GM18507 (cell line): ENCODE measurements at regions not wholly inside any gene's neighbourhood (a gene's known extent, or its start where the extent isn't known, plus 50 kb on each side); places are given as distances from the start of the nearest gene placed in this dataset.

ENCODE experiments used
- DNase-seq: peaks from one replicate; pipeline ENCODE4 v3.0.0; 2011; ENCODE audit warnings: low read depth; ENCODE audit not compliant: insufficient read length; ENCODE audit errors: extremely low spot score
- FAIRE-seq: peaks from 2 replicates; lab custom pipeline; 2011; peaks lifted over from hg19 to GRCh38; lab: Jason Lieb, UNC

GRCh38 chr1:106608841-106609240, 447.6 kb upstream of the PRMT6 start:
- DNase-seq (no peak), FAIRE-seq (no peak)

GRCh38 chr1:106613068-106613467, 443.4 kb upstream of the PRMT6 start:
- FAIRE-seq (no peak), DNase-seq (no peak)

- FAIRE-seq = no peak
- no peak for DNase-seq
Observed at GRCh38 chr1:106613861-106614260, 442.6 kb upstream of the PRMT6 start.

DNA sequence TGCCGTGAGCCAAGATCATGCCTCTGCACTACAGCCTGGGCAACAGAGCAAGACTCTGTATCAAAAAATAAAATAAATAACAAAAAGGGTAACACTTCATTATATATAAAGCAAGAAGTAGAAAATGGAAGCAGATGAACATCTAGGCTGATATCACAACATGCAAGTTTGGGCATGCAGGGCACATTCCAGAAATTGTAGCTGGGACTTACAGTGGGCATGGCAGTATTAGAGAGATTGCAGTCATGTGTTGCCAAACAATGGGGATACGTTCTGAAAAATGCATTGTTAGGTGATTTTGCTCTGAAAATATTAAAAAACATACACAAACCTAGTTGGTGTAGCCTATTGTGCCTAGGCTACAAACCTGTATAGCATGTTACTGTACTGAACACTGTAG, 441.0 kb upstream of the PRMT6 start:
- FAIRE-seq = no peak
- DNase-seq = no peak

GRCh38 chr1:106619080-106619826, 437.2 kb upstream of the PRMT6 start:
- no peak for DNase-seq
- no peak for FAIRE-seq

DNA sequence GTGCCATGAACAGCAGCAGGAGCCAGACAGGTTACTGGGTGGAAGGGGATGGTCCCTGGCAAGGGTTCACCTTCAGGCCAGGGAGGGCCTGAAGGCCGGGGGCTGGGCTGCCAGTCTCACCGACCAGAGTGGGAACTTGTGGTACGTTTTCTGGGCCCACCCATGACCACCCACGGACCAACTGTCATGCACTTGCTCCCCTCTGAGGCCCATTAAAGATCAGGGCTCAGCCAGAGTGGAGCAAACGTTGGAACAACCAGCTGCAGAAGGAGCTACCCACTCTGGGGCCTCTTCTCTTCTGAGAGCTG, 436.7 kb upstream of the PRMT6 start:
- no peak for DNase-seq
- FAIRE-seq = no peak

DNA sequence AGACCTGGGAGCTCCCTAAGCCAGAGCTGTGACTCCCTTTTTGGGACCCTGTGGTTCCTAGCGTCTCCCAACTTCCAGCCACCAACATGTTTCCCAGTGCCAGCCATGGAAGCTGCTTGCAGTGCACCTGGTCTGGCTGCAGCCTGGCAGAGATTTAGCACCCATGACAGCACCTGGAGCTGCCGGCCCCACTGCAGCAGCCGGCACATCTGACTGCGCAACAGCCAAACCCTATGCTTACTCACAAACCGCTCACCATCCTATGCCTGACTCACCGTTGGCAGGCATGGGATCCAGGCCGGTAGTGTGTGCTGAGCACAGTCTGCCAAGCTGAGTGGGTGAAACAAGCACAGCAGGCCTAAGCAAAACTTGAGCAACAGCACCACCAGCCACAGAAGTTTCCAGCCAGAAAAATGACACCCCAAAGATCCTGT, 435.9 kb upstream of the PRMT6 start:
- FAIRE-seq = no peak
- no peak for DNase-seq

- DNase-seq = no peak
- no peak for FAIRE-seq
Observed at GRCh38 chr1:106621853-106622252, 434.6 kb upstream of the PRMT6 start.

- DNase-seq (no peak), FAIRE-seq (no peak)
Observed at GRCh38 chr1:106637566-106637965, 418.9 kb upstream of the PRMT6 start.

GRCh38 chr1:106646261-106646784, 410.2 kb upstream of the PRMT6 start:
- FAIRE-seq (no peak), DNase-seq (no peak)

DNA sequence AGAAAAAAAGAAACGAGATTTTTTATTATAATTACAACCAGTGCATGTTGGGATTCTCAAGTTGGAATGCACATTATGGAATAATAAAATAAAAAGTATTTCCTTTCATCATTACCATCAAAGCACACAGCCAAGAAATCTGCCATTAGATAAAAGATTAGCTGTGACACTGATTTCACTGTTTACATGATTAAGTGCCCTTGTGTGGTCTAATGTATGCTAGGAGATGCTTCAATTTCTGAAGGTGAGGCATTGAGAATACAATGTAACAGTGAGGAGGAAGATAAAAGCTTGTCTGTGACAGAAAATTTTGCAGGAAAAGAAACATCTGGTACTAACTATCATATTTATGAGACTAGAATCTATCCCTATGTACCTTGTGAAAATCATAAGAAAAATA, 409.7 kb upstream of the PRMT6 start:
- no peak for DNase-seq
- no peak for FAIRE-seq

- DNase-seq = no peak
- FAIRE-seq = no peak
Observed at GRCh38 chr1:106651028-106651762, 405.3 kb upstream of the PRMT6 start.

DNA sequence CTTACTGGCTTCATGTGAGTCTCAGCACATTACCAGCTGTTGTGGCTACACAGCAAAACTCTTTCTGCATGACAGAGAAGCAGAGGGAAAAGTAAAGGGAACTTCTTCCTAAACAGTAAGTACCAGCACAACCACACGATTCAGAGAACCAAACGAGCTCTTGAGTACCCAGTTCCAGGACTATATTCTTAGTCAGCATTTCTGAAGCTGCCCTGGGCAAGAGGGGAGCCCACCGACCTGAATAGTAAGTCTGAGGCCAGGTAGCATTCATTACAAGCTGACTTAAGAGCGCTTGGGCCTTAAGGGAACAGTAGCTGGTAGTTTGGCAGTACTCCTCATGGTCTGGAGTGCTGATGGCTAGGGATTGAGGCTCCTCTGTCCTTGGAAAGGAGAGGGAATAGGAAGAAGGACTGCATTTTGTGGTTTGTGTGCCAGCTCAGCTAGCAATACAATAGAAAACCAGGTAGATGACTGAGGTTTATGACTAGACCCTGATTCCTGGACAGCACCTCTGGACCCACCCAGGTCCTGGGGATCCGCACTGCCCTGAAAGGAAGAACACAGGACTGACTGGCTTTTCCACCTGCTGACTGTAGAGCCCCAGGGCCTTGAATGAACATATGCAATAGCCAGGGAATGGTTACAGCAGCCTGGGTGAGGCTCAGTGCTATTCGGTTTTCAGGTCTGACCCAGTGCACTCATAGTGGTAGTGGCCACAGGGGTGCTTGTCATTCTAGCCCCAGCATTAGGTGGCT, 396.8 kb upstream of the PRMT6 start:
- no peak for DNase-seq
- FAIRE-seq = no peak

DNA sequence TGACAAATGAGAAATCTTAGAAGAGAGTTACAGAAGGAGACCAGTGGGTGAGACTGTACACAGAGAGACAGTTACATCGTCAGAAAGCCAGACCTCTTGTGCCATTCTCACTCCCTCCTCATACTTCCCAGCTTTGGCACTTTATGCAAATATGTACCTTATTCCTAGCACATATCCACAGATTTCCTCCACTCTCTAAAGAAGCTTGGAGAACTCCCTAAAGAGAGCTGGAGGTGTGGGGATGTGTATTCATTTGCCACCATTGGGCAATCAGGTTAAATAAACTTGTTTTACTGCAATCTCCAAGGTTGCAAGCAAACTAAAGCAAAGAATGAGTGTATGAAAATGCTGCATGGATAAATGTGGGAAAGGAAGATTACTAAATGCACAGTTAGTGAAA, 380.9 kb upstream of the PRMT6 start:
- FAIRE-seq (no peak), DNase-seq (no peak)

- FAIRE-seq (no peak), DNase-seq (no peak)
Observed at GRCh38 chr1:106676021-106676420, 380.5 kb upstream of the PRMT6 start.

DNA sequence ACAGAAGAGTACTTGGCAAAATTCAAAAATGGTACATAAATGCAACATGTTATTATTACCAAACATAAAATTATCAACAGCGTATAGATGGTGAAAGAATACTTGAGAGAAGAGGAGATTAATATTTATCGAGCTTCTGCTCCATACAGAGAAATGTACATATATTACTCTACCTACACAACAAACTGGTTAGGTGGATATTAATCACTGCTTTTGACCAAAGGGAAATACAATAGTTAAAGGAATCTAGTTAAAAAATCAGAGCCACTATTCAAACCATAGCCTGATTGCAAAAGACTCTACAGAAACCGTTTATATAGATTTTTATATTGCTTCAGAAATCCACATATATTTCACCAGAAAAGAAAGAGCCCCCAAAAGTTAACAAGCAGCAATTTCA, 379.3 kb upstream of the PRMT6 start:
- no peak for DNase-seq
- FAIRE-seq = no peak

- DNase-seq (no peak), FAIRE-seq (no peak)
Observed at GRCh38 chr1:106677721-106678120, 378.8 kb upstream of the PRMT6 start.

DNA sequence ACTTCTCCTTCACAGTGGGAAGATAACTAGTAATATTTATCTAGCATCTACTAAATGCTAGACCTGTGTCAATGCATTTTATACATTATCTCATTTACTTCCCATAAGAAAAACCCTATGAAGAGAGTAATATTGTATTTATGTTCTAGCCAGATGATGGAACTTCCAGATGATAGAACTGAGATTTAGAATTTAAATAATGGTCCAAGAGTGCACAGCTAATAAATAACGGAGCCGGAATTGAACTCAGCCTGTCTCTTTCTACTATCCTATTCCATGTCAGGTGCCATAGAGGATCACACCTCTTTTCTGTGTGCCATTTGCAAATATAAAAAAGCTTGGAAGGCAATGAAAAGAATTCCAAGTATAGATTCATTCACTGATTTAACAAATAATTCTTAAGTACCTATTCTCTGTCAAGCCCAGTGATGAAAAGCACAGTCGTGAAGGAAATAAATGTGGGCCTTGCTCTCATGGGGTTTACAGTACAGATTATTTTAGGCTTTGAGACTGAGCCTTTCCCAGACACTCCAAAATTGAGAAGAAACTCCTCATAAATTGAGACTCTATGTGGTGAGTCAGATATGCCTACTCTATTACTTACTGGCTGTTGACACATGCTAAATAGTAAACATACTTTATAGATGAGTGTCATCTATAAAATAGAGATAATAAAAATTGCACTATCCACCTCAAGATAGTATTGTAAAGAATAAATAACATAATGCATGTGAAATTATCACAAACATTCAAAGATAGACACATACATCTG, 378.0 kb upstream of the PRMT6 start:
- DNase-seq = no peak

DNA sequence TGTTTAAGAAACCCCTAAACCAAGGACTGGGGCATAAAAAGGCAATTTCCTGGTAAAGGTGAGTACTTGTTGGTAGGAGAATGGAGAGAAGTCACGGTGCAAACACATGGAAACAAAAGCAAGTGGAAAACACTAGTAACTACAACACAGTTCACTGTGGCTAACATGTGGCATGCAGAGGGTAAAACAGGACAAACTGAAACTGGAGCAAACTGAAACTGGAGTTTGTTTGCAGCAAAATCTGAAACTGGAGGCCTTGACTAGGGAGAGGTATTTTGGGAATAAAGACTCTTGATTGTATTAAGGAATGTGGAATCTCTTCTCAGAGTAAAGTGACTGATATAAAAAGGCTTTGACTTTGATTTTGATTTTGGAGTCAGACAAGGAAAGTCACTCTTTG, 376.3 kb upstream of the PRMT6 start:
- no peak for FAIRE-seq
- no peak for DNase-seq

More for the DNA sequence above, 378.0 kb upstream of the PRMT6 start:
- no peak for FAIRE-seq
